ENCODE measurements at regions not wholly inside any gene's neighbourhood (a gene's known extent, or its start where the extent isn't known, plus 50 kb on each side); places are given as distances from the start of the nearest gene placed in this dataset.

DNA sequence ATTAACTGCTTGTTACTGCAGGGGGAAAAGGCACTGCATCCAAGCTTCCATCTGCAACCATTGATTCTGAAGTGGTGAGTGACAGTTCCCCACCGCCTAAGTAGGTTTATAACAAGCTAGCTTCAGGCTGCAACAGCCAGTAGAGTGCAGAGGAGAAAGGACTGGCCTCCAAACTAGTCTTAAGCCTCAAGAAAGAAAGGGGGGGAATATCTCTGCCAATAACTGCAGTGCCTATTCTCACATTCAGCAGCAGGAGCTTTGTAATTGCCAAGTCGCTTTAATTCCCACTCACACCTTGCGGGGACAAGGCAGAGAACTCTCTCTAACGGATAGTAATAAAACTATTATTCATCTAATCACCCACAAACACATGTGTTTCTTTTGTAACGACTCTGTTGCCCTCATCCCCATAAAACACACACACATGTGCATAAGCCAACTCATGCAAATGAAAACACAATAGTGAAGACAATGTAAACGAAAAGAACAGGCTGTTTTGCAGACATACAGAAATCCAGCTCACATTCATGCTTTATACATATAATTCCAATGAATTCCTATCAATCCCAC is 1963.3 kb upstream of the PIK3C3 start:
- no peak for DNase-seq (ENCODE audit: low spot score)

DNA sequence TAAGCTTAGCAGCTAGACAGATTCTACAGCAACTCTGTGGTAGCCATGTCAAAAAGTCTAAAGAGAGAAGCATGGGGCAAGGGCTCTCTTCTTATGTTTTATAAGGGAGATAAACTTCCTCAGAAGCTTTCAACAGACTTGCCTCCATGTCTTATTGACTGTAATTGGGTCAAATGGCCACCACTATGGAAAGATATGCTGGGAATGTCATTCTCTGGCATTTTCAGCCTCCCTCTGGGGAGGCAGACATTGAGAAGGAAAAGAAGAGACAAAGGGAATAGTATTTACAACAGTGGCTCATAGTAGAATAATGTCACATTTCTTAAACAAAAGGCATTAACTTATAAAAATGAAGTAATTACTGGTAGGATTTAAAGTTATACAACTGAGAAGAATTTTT is 1964.5 kb upstream of the PIK3C3 start:
- no peak for DNase-seq (ENCODE audit: low spot score)

DNA sequence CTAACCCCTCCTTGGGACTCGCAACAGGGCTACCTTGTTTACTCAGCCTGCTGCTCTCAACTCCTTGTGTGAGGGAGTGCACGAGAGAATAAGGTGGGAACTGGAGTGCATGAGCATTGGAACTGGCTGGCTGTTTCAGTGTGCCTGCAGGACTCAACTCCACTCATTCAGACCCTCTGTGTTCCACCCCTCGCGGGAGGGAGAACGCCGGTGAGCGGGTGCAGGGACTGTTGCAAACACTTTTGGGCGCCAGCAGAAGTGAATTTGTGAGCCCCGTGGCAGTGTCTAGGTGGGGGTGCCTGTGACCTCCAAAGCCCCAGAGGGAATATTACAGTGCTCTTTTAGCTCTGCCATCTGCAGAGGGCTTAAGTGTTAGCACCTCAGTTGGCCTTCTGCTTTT is 1978.3 kb upstream of the PIK3C3 start:
- DNase-seq (ENCODE audit: low spot score) = no peak

DNA sequence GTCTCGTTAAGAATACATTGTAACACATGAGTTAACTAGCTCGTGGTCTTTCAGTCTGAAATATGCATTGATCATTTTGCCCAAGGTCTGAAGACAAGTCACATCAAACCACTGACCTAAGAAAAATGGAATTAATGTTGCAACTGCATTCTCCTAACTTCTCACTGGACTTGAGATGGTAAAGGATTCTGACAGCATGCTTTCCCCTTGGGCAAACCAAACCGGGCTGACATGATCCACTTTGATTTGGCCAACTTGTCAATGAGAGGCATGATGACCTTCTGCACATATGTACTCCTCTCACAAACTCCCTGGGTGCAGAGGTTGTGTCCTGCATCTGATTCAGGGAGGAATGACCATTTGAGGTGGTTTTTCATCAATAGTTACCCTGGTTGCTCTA is 1982.5 kb upstream of the PIK3C3 start:
- no peak for DNase-seq (ENCODE audit: low spot score)

DNA sequence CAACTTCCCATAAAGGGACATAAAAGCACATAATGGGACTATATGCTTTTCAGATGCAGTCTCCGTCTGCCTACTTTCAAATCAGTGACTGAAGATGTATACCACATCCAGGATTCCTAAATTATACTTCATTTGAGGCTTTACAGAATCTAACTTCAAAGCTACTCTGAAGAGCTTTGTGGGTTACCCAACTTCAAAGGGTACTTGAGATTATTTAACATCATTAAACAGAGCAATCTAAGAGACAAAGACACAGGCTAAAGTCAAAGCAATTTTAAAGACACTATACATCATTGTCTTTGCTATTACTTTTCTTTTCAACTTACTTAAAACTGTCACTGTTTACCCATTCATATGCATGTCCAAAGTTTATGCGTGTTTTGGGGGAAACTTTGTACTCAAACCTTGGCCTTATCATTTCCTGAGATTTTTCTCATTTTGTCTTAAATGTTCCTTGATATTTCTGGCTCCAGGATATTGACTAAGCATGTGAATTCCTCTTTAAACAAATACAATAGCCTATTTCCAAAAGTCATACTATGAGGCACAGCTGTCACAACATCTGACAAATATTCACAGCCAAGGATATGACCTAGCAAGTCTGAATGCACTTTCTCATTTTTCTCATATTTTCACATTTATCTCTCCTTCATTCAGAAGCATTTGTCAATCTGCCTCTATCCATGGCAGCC is 1985.1 kb upstream of the PIK3C3 start:
- DNase-seq (ENCODE audit: low spot score) = no peak

DNA sequence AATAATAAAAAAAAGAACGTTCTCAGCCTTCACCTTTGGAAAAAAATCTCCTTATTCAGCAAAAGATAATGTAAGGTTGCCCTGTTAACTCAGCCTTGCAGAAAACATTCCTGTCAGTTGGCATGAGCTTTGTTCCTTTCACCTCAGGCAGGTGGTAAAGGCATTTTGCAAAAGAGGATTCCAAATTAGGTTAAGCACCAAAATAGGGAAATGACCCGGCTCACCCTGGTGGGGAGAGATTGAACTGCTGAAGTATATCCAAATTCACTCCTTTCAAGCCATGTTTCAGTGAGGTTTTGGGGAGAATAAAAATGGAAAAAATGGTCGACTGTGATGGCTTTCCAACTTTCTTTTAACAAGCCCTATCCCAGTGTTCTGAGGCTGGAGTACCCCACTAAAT is 1988.8 kb upstream of the PIK3C3 start:
- DNase-seq (ENCODE audit: low spot score) = no peak

DNA sequence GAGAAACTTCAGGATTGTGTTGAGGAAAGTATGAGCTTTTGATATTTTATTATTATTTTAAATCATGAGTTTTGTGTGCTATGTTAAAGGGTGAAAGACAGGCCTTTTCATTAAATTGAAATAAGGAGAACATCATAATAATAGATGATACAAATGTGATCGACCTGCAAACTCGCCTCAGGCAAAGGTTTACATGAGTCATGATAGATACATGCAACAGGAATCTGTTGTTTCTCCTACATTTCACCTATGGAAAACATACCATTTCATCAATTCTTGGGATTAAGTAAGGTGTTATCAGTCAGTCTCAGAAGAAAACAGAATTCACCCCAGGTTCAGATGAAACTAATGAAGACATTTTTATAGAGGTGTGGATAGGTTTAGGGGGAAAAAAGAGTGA is 1992.5 kb upstream of the PIK3C3 start:
- DNase-seq (ENCODE audit: low spot score) = no peak

DNA sequence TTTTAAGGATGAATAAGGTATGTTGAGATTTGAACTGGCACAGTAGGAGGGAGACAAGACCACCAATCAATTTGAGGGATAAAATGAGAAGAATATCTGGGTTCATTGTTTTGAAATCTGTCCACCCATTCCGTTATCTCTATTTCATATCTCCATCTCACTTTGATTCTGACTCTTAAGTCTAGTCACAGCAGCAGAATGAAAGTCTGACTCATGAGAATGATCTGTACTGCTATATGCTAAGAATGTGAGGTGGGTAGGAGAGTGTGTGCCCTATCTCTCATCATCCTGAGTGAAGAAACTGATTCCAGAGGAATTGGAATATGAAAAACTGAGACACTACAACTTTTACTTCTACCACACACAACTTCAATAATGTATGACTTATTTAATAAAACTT is 1994.5 kb upstream of the PIK3C3 start:
- DNase-seq (ENCODE audit: low spot score) = no peak

DNA sequence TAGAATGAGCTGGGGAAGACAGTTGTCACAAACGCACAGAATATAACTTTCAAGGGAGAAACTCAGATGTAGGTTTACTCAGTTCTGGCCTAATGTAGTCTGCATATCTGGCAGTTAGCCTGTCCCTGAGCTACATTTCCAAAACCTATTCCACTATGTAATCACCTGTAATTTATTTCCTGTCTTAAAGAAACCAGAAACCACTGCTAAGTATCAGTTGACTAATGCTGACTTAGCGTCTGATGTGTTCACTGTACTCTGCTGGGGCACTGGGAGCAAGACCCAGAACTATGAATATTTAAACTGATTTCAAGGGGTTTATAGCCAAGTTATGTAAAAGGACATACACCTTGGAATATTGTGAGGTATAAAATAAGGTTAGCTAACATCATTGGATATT is 1995.2 kb upstream of the PIK3C3 start:
- DNase-seq (ENCODE audit: low spot score) = no peak

DNA sequence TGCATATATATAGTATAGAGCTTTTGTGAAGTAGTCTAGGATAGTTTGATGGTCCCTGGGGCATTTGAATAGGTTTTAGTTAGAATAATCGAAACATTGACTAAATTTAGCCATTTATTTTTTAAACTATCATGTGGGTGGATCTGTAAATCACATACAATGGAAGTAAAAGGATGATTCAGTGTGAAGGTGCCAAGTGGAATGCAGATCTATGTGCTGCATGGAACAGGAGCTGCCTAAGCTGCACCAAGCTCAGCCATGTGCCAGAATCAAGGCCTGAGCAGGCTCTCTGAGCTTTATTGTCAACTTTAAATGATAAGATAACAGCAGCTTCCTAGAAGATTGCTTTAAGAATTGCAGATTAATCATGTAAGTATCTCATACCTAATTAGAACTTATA is 1996.2 kb upstream of the PIK3C3 start:
- no peak for DNase-seq (ENCODE audit: low spot score)

DNA sequence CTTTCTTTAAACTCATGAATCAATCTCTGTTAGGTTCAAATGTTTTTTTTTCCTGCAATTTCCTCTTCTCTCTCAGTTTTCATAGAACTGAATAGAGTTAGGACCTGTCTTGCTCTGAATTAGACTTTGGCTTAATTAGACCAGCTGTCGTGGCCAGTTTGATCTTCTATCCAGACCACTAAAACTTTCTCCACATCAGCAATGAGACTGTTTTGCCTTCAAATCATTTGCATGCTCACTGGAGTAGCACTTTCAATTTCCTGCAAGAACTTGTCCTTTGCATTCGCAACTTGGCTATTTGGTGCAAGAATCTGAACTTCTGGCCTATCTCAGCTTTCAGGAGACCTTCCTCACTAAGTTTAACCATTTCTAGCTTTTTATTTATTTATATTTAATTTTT is 2002.2 kb upstream of the PIK3C3 start:
- DNase-seq (ENCODE audit: low spot score) = no peak

DNA sequence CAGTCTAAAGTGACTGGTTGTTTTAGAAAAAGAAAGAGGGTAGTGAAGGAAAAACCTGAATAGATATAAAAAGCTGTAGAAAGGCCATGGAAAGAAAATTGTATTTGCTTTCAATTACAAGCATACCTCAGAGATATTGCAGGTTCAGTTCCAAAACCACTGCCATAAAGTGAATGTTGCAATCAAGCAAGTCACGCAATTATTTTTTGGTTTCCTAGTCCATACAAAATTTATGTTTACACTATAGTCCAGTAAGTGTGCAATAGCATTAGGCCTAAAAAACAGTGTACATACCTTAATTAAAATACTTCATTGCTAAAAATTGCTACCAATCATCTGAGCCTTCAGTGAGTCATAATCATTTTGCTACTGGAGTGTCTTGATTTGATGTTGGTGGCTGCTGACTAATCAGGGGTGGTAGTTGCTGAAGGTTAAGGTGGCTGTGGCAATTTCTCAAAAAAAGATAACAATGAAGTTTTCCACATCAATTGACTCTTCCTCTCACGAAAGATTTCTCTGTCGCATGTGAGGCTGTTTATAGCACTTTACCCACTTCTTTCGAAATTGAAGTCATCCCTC is 2003.8 kb upstream of the PIK3C3 start:
- DNase-seq (ENCODE audit: low spot score) = no peak

DNA sequence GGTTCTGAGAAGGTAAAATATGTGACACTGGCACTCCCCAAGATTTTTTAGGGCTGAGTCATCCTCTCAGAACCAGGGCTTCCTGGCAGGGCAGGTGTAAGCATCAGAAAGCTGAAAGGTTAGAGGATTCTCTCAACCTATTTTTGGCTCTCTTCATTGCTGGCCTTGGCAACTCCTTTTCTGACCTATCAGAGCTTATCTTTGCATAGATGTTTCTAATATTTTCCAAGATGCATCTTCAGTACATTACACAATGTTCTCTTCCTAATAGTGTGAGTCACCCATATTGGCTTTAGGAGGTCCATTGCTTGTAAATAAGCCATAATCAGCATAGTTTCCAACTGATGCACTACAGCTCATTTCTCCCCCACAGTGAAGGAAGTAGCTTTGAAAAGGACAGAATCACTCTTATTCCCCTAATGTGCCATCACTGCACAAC is 2008.4 kb upstream of the PIK3C3 start:
- DNase-seq (ENCODE audit: low spot score) = no peak

DNA sequence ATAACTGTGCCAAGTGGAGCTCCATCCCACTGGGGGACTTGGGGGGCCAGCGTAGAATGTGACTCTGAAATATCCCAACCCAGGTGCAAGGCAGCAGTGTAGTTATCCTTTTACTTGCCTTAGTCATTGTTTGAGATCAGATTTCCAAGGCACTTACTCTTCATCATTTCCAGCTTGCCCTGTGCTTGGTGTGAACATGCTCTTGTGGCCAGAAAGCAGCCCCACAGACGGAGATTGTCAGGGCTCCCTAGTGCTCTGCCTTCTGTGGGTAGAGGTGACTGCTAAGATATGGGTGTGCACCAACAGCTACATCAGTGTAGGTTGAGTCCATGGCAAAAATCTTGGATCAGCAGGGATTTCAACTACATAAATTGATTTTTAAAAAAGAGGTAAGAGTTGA is 2010.0 kb upstream of the PIK3C3 start:
- DNase-seq (ENCODE audit: low spot score) = no peak

DNA sequence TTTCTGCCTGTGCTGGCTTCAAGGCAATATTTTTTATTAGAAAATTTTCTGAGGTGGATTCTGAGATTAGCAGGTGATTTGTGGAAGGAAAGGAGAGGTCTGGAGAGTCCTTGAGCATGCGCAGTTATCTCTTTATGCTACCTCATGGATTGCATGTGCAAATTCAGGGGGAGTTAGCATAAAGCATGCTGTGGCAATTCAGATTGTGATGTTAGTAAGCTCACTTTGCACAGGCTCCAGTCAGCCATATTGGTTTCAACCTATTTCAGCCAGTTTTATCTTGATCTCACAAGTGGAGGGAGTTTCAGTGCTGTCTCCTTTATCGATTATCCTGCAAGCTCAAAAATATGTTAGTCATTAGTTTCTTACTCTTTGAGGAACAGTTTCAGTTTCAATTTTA is 2012.3 kb upstream of the PIK3C3 start:
- no peak for DNase-seq (ENCODE audit: low spot score)

DNA sequence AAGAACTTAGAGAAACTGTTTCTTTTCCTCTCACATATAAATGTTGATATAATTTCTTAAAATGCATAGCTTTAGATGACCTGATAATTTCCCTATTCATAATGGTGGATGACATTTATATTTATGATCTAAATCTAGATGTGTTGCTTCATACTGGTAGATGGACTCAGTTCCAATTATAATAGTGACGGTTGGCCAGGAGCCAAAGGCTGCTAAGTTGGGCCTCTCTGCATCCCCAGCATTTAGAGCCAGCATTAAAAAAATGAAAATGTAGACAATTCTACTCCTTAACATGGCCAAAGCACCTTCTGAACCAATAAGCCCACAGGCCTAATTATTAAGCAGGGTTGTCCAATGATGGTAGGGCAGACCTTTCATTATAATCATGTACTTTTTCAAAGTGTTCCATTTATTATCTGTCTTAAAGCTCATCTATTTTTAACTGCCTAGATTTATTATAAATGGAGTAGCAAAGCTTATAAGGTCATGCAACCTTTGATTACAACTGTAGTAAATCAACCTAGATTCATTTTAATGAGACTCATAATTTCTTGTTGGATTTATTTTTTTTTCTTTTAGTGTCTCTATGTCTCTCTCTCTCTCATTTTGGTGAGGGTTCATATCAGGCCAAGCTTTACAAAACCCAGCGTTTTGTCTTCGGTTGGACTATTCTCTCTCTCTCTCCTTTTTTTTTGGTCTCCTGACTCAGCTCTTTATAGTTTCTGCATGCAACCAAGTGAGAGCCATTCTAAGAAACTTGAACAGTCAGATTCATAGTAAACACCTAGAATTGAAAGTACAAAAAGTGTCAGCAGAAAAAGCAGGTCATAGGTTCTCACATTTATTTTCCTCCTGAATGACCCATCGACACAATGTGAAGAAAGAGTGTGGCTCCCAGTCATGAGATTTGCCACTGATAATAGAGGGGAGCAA is 2016.1 kb upstream of the PIK3C3 start:
- DNase-seq (ENCODE audit: low spot score) = no peak

DNA sequence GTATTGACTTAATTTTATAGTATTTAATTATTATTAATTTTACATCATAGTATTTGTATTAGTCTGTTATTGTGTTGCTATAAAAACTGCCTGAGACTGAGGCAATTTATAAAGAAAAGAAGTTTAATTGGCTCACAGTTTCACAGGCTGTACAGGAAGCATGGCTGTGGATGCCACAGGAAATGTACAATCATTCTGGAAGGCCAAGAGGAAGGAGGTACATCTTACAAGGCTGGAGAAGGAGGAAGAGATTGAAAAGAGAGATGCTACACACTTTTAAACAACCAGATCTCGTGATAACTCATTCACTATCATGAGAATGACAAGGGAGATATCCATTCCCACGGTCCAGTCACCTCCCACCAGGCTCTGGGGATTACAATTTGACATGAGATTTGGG is 2019.4 kb upstream of the PIK3C3 start:
- no peak for DNase-seq (ENCODE audit: low spot score)

DNA sequence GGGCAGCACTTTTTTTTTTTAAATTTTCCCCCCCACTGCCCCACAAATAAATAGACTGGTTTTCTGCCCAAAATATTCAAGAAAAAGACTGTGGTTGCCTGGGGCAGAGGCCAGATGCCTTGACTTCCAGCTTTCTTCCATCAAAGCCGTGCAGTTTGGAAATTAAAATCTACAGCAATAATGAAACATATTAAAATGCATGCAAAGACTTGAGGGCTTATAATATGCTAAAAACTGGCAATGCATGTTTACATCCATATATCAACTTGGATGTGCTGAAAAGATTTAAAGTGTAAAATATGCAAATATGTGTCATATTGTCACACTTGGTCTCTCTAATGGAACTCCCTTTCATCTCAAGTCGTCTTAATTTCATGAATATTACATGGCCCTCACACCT is 2036.2 kb upstream of the PIK3C3 start:
- no peak for DNase-seq (ENCODE audit: low spot score)

DNA sequence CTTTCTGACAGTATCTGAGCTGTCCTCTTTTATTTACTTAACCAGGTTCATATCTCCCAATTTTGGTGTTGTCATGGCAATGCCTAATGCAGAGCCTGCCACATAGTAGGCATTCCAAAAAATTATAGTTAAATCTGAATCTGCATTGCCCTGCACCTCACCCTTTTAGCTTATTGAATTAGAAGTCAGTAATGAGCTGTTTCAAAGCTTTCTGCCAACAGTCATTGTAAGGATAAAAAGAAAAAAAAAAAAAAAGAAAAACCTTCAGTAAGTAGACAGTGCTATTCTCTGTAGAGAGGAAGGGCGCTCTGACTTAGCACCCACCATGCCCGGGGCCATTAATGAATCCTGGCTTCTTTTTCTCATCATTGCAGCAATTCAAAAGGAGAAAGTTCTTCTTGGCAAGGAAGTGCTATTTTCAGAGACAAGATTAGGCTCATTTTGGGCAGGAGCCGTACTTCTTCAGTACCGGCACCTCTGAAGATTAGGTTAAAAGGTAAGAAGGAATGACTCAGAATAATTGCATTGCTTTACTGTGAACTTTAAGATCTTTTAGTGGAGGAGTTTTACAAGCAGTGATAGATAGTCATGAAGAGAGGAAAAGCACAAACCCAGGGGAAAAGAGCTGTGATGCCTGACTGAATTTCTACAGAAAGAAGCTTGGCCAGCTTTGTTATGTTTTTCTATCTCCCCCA is 2041.2 kb upstream of the PIK3C3 start:
- no peak for DNase-seq (ENCODE audit: low spot score)

DNA sequence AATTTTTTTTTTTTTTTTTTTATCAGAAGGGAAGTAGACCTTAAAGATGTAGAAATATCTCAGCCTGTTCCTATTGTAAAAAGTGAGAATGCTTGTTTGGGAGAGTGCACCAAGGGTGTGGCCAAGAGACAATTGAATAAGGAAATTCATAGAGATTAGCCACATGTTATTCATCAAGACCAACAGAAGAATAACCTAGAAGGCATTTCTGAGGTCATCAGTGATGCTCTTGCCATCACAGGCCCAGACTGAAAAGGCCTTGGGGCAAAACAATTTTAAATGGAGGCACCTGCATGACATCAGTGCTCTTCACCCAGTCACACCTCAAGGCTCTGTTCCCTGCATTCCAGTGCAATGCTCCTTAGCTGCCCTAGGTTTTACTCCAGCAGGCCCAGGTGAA is 2043.3 kb upstream of the PIK3C3 start:
- DNase-seq (ENCODE audit: low spot score) = no peak

DNA sequence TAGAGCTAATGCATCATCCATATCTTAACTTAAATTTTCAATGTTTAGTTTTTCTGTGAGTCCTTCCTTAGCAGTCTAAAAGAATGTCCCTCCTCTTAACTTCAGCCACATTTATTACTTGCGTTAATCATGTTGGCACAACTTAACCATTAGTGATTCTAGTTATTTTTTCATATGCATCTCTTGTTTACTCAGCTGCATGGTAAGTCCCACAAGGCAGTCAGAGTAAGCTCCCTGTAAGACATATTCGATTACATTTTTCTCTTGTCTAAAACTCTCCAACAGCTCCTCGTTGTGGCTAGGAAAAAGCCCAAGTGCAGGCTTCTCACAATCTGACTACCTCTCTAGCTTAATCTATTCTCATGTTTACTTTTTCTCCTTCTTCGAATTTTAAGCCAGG is 2045.3 kb upstream of the PIK3C3 start:
- no peak for DNase-seq (ENCODE audit: low spot score)

DNA sequence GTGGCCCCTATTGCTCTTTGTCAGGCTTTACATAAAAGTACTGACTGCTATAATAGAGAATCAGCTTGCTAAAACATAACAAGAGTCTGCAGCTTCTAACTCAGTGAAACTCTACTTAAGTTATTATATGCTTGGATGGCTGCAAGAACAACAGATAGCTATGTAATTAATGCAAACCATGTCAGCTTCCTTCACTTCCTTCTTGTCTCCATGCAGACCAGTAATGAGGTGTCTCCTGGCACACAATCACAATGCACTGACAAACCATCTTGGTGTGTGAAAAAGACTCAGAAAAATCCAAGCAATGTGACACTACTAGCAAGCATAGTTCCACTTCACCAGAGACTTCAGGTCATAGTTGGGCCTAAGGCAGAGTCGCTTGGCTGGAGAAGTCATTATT is 2068.9 kb upstream of the PIK3C3 start:
- DNase-seq (ENCODE audit: low spot score) = no peak

Measured in CD4-positive, alpha-beta T cell treated with Interleukin-6 at 100 ng/mL for 8 hours (primary cell).